Upper lobe of right lung (tissue), 1 donor: ENCODE measurements at regions not wholly inside any gene's neighbourhood (a gene's known extent, or its start where the extent isn't known, plus 50 kb on each side); places are given as distances from the start of the nearest gene placed in this dataset.

Experiments used
- ATAC-seq: fragments of 200-7000 bp; cut with Tn5 transposase; one replicate; pipeline ENCODE4 v1.9.1; 2020; ENCODE audit warnings: mild to moderate bottlenecking, moderate library complexity
- DNase-seq: peaks from one replicate; pipeline ENCODE4 v3.0.0-alpha.2; 2020
- H3K27ac ChIP-seq: fragments of 200-600 bp; one replicate; pipeline ENCODE4 v1.8.0; 2022
- H3K27me3 ChIP-seq: fragments of 200-600 bp; one replicate; pipeline ENCODE4 v1.8.0; 2022; ENCODE audit warnings: mild to moderate bottlenecking
- H3K36me3 ChIP-seq: fragments of 200-600 bp; one replicate; pipeline ENCODE4 v1.8.0; 2022
- H3K4me1 ChIP-seq: fragments of 200-600 bp; one replicate; pipeline ENCODE4 v1.8.0; 2022
- H3K4me3 ChIP-seq: fragments of 200-600 bp; one replicate; pipeline ENCODE4 v1.8.0; 2022; ENCODE audit warnings: mild to moderate bottlenecking
- H3K9me3 ChIP-seq: fragments of 200-600 bp; one replicate; pipeline ENCODE4 v1.8.0; 2022
- CTCF ChIP-seq: fragments of 200-600 bp; IDR thresholded peaks from one replicate; pipeline ENCODE4 v1.8.0; 2022; ENCODE audit warnings: antibody characterized with exemption
- intact Hi-C: fragments of 100-400 bp; cut with DNase I; formaldehyde crosslinking; loops from one replicate; pipeline ENCODE4 v1.11.0; 2022
- donor health status: DM: no; HTN: yes; CAD: no; lungs with severe emphysema.

GRCh38 chr9:126204197-126204596 lies 122.4 kb upstream of the MVB12B start:
- H3K36me3 ChIP-seq: no peaks in the 10 kb centered on the region
- DNase-seq (no peak), ATAC-seq (no peak)
- H3K9me3 ChIP-seq: no peaks in the 10 kb centered on the region
- H3K27me3 ChIP-seq: peaks cover 5% of the 10 kb centered on the region
- no peak overlapping the region for H3K4me3 ChIP-seq
- no peaks in the 10 kb centered on the region for H3K4me1 ChIP-seq
- no peak overlapping the region for H3K27ac ChIP-seq
- intact Hi-C loops: no loop called here
- no peak for TF ChIP-seq CTCF

- no peak for TF ChIP-seq CTCF
- Histone ChIP-seq H3K4me3 (no peak overlapping the region), H3K27me3 (peaks cover 5% of the 10 kb centered on the region), H3K36me3 (no peaks in the 10 kb centered on the region), H3K9me3 (no peaks in the 10 kb centered on the region), H3K4me1 (no peaks in the 10 kb centered on the region), H3K27ac (no peak overlapping the region)
- no peak for DNase-seq
- no peak for ATAC-seq
- intact Hi-C loops: no loop called here
Observed at GRCh38 chr9:126204708-126205225, 121.9 kb upstream of the MVB12B start.

- peaks cover 5% of the 10 kb centered on the region for H3K27me3 ChIP-seq
- no peak overlapping the region for H3K4me3 ChIP-seq
- H3K36me3 ChIP-seq: no peaks in the 10 kb centered on the region
- no peak for TF ChIP-seq CTCF
- no peaks in the 10 kb centered on the region for H3K9me3 ChIP-seq
- ATAC-seq: no peak
- no peaks in the 10 kb centered on the region for H3K4me1 ChIP-seq
- DNase-seq: no peak
- no peak overlapping the region for H3K27ac ChIP-seq
- intact Hi-C loops: no loop called here
Observed at GRCh38 chr9:126205265-126205664, 121.4 kb upstream of the MVB12B start.

GRCh38 chr9:126205845-126206498 lies 120.7 kb upstream of the MVB12B start:
- Histone ChIP-seq H3K9me3 (no peaks in the 10 kb centered on the region), H3K27me3 (peaks cover 5% of the 10 kb centered on the region), H3K4me1 (no peaks in the 10 kb centered on the region), H3K36me3 (no peaks in the 10 kb centered on the region), H3K4me3 (no peak overlapping the region), H3K27ac (no peak overlapping the region)
- TF ChIP-seq CTCF: no peak
- intact Hi-C loops: no loop called here
- ATAC-seq (no peak), DNase-seq (no peak)

GRCh38 chr9:126207256-126207655 lies 119.4 kb upstream of the MVB12B start:
- TF ChIP-seq CTCF: no peak
- peak; percentile 55 for ATAC-seq

More at GRCh38 chr9:126207256-126207655, 119.4 kb upstream of the MVB12B start:
- intact Hi-C loops: no loop called here
- no peaks in the 10 kb centered on the region for H3K9me3 ChIP-seq
- H3K27me3 ChIP-seq: peaks cover 5% of the 10 kb centered on the region
- H3K4me3 ChIP-seq: no peak overlapping the region
- DNase-seq: no peak
- H3K36me3 ChIP-seq: no peaks in the 10 kb centered on the region
- H3K4me1 ChIP-seq: no peaks in the 10 kb centered on the region
- H3K27ac ChIP-seq: no peak overlapping the region
